Anterior cingulate cortex (tissue), 58 donors: ENCODE measurements at regions not wholly inside any gene's neighbourhood (a gene's known extent, or its start where the extent isn't known, plus 50 kb on each side); places are given as distances from the start of the nearest gene placed in this dataset.
A peak's percentile ranks its signal among the peaks of the same experiment; 100 is the strongest.

ENCODE experiments used
- DNase-seq, 58 donors: peaks; one replicate each; lab custom pipeline; 2025; lab: John Stamatoyannopoulos, UW

DNA sequence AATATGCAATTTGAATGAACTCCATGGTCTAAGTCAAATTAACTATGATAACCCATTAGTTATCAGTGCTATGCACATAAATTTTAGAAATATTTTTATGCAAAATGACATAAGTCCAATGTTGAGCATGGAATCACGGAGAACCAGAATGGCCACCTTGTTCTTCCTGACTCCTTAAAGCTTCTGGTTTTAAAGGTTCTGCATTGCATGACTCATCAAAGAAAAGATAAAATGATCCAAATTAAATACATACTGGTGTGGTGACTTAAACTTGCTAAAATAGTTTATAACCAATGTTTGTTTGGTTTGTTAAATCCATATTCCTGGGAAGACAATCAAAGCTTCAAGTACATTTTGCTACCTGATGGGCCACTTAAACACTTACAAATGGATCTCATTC lies 1146.9 kb upstream of the NRXN1 start:
- no peak for DNase-seq

DNA sequence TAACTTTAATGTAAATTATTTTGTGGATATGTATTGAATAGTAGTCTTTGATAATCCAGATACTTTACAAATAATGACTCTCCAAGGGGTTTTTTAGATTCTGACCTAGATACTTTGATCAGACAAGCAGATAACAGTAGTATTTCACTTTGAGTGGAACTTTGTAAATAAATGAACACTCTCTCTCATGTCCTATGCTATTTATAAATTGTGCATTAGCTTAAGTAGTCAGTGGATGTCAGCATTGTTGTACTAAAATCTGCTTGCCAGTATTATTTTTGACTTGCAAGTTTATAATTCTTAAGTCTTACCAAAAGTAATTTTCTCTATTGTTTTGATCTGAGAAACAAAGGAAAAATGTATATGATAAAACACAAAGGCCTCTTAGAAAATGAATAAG lies 1113.1 kb upstream of the NRXN1 start:
- no peak for DNase-seq

DNA sequence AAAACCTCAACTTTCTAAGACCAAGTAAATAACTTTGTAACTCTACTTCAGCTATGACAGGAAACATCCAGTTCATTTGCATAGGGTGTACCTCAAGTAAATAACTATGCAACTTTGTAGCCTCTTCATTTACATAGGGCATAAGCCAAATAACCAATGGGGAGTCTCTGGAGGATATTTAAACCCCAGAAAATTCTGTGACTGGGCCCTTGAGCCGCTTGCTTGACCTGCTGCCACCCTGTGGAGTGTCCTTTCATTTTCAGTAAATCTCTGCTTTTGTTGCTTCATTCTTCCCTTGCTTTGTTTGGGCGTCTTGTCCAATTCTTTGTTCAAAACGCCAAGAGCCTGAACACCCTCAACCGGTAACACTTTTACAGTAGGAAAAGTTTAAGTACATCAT lies 1112.7 kb upstream of the NRXN1 start:
- no peak for DNase-seq

DNA sequence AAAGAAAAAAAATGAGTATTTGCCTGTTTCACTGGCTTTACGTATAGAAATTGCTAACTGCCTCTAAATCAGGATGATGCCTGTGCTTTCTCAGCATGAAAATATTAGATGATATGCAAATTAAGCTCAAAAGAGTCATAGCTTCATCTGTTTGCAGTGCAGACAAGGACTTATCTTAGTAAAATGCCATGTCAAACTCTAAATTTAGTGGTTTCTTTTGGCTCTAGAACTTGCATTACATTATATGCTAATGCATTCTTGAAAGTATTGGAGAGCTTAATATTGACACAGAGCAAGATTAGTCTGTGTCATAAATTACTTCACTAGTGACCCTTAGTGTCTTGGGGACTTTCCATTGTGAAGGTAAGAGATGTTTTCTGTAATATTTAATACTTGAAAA lies 1109.1 kb upstream of the NRXN1 start:
- DNase-seq = no peak

DNA sequence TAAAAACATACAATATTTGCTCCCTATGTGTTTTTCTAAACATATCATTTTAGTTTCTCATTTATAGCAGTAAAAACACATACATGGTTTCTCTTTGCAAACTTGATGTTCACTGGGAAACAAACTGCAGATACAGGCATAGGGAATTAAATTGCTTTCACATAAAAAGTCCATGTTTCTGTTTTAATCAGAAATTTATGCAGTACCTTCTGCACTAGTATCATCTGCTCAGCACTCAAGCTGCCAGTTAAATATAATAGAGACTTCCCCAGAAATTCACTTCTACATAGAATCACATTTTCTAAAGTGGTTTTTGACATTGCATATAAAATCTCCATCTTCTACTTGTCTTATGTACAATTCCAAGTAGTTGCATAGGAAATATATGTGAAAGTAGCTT lies 1107.3 kb upstream of the NRXN1 start:
- no peak for DNase-seq

DNA sequence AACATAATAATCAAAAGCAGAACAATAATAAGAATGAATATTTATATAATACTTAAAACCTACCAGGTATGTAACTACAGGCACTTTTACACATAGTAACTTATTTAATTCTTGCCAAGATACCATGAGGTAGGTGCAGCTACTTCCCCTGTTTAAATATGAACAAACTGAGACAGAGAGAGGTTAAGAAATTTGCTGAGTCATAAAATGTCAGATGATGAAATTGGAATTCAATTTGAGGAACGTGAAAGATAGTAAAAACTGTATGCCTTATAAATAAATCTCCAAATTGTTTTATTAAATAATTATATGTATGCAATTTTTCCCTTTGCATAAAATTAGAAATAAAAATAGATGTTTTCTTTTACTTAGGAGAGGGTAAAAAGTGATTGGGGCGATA lies 1103.3 kb upstream of the NRXN1 start:
- no peak for DNase-seq

DNA sequence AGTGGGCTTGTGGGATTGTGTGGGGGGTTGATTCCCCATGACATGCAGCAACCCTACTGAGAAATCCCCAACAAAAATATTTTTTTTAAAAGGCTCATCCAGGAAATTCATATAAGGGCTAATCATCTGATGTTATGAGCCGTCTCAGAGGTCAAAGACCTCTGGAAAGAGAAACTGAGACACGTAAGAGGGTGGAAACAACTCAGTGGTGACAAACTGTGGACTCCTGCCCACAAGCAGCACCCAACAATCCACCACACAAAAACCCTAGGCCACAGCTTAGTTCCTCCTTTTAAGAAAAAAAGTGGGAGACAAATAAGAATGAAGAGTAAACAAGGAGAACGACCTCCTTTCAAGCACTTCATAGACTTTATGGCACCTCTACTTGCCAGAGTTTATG lies 1096.1 kb upstream of the NRXN1 start:
- DNase-seq = no peak

DNA sequence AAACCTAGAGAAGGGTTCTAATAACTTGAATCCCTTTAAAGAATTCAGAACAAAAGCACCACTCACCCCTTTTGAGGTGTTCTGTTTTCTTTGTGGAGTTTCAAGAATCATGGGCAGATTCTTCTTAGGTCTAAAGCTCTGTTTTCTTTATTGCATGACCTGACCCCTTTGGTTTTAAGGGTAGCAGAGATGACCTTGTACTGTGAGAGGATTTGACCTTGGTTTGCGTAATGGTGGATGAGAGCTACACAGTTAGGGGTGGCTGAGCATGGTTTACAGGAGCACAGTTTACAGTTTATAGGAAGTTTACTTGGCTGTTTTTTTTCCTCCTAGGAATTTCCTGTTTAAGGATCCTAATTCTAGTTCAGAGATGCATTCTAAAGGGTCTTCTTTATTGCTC lies 1095.6 kb upstream of the NRXN1 start:
- no peak for DNase-seq

DNA sequence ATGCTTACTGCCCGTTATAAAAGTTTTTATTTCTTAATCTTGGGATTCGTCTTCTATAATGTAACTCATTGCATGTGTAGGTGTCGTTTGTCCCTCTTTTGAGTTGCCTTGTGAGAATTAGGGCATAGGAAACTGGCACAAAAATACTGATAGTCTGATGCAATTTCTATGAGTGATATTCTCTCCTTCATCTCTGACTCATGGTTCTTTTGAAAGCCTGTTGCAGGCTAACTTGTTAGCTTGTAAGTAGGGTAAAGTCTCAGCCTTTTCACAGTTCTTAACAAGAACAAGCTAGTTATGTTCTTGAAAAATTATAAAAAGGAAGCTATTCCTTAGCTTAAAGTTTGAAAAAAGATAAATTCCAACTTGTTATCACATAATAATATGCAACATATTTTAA lies 1085.4 kb upstream of the NRXN1 start:
- no peak for DNase-seq

DNA sequence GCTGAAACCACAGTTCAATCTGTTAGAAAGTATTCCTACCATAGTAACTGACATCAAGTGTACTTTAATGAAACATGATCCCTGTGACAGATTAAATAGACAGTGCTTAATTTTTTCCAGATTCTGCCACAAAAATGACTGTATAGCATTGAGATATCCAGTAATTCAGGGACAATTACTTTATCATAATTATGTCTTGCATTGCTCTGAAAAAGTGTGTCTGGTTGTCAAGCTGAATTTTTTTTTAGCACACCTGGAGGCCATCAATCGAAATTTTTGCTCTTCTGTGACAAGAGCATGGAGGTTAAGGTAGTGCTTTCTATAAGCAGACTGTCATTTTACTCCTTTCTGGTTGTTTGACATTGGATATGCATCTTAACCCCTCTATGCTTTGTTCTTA lies 1083.8 kb upstream of the NRXN1 start:
- no peak for DNase-seq

DNA sequence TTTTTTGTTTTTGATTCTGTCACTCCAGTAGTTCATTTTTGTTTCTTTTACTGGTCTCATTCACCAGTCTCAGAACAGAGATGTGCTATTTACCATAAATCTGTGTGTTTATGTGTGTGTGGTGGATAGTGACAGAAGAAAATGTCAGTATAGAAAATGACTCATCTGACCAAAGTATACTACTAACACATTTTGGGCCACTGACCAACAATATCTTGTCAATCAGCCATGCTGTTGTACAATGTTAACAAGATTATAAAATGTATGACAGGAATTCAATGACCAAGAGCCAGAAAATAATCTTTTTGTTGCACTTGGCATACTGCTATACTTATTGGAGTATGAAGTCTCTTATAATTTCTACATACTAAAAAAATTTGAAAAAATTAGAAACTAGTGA lies 1081.4 kb upstream of the NRXN1 start:
- DNase-seq = no peak

DNA sequence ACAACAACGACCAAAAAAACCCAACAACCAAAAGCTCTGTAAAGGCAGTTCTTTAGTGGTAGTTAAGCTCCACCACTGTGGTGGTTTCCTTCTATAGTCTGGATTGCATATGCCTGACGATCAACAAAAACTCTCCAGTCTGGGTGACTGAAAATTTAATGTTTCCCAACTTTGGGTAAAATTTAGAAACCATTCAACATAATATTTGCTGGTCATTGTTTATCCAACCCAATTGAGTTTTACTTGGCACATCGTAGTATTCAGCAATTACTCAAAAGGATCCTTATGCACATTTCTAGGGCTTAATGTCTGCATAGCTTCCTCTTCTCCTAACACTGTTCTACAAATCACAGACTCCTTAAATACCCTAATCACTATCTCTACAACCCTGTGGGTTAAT lies 1080.2 kb upstream of the NRXN1 start:
- DNase-seq = no peak

DNA sequence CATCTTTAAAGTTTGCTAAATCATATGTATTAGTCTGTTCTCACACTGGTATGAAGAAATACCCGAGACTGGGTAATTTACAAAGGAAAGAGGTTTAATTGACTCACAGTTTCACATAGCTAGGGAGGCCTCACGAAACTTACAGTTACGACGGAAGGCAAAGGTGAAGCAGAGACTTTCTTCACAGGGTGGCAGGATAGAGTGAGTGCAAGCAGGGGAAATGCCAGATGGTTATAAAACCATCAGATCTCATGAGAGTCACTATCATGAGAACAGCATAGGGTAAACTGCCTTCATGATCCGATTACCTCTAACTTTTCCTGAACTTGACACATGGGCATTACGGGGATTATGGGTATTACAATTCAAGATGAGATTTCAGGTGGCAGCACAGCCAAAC lies 1075.2 kb upstream of the NRXN1 start:
- DNase-seq = no peak

DNA sequence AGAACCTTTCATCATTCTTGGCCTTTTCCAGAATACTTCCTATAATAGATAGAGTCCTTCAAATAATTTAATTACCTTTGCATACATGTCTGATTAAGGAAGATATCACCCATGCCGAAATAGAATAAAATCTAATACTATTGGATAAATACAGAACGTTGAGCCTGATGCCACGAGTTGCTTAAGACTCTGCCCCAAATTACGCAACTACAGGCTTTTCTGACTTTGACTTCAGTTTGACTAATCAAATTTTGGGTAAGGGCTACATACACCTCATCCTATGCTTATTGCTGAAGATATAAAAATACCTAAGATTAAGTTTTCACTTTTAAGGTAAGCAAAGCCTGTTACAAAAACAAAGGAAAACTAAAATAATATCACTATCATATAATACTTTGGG lies 1065.1 kb upstream of the NRXN1 start:
- DNase-seq = no peak

DNA sequence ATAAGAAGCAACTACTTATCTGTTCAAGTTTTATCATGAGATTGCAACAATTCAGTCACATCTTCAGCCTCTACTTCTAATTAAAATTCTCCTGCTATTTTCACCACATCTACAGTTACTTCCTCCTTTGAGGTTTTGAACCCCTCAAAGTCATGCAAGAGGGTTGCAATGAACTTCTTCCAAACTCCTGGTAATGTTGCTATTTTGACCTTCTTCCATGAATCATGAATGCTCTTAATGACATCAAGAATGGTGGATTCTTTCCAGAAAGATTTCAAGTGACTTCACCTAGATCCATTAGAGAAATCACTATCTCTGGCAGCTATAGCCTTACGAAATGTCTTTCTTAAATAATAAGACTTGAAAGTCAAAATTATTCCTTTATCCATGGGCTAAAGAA lies 1052.8 kb upstream of the NRXN1 start:
- no peak for DNase-seq

DNA sequence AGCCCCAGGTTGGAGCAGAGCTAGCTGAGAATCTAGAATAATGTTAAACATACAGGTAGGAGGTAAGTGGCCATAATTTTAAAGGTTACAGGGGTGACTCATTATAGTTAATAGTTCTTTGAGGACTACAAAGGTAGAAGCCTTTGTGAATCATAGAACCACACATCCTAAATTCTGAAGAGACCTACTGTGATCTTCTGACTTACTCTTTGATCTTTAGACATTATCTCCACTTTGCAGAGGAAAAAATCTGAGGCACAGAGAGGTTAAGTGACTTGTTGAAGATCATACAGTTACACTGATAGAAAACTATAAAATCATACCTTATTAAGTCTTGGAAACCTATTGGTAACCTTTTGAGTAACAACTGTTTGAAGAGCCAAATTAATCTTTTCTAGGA lies 1051.3 kb upstream of the NRXN1 start:
- no peak for DNase-seq

DNA sequence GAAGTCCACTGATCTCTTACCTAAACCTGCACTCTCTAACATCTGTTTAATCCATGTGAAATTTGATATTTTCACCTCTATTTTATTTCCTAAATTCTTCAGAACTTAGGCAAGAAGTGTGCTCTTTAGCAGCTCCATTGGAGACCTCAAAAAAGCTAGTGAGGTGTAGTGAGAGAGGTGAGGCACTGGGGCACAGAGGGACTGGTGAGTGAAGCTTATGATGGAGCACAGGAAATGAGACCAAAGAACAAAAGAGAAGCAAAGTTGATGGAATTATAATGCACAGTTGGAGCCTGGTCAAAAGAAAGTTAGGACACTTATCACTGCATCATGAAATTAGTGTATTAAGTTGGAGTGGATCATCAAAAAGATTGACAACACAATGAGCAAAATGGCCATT lies 1050.7 kb upstream of the NRXN1 start:
- no peak for DNase-seq

DNA sequence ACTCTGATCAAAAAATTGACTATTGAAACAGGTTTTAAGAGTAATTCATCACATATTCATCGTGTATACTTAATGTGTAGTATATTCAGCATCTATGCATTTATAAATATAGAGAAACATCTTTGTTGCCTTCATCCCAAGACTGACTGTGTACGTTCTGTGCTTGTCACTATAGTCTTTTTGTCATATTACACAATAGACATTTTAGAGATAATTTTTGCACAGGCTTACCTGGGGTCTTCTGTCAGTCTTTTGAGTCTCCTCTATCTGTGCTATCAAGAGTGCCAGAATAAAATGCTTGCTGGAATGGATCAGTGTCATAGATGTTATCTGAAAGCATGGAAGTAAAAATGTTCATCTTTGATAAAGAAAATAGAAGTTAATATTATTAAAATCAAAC lies 1047.7 kb upstream of the NRXN1 start:
- no peak for DNase-seq

DNA sequence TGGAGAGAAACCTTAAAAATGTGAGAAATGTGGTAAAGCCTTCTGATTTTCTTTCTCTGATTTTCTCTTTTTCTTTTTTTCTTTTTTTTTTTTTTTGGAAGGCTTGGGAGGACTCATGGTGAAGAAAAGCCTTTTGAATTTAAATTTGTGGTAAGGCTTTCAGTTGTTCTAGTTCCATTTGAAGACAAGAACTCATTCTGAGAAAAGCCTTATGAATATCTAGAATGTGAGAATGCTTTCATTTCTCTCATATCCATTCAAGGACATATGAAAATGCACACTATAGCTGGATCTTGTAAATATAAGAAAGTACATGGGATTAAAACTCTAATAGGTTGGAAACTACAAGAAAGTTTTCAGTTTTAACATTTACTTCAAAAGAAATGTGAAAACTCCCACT lies 1045.2 kb upstream of the NRXN1 start:
- no peak for DNase-seq

DNA sequence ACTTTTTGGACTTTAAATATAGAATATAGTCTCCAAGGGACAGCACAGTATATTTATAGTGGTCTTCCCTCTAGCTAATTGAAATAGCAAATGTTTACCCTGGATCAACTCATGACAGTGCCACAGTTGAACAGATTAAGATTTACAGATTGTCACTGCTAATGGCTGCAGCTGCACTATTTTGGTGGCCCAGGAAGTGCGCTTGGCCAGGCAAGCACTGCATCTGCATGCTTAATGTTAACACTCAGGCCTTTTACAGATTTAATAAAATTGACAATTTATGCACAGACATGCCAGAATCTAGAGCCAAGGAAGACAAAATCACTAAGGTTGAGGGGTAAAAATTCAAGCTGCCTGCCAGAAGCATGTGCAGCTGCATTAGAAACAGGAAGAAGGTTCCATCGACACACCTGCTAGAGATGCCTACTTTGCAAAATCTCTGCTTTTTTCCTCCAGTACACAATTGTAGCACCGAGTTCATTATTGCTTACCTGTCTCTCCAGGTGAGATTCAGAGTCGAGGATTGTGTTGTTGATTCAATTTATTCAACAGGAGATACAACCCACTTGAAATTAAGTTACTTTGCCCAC lies 1042.3 kb upstream of the NRXN1 start:
- peak in 1 of 58 donors; percentile 2 for DNase-seq

DNA sequence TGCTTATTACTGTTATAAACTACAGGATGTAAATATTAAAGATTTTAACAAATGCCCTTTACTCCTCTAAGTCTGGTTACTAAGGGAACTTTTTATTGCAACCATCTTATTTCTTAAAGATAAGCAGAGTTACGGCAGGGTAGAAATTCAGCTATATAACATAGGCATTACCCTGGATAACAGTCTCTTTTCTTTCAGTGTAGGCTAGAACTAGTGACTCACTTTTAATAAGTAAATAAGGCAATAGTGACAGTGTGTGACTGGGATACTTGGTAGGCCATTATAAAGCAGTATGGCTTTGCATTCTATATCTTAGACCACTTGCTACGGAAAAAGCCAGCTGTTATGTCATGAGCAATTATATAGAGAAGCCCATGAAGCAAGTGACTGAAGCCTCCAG lies 1041.0 kb upstream of the NRXN1 start:
- no peak for DNase-seq

DNA sequence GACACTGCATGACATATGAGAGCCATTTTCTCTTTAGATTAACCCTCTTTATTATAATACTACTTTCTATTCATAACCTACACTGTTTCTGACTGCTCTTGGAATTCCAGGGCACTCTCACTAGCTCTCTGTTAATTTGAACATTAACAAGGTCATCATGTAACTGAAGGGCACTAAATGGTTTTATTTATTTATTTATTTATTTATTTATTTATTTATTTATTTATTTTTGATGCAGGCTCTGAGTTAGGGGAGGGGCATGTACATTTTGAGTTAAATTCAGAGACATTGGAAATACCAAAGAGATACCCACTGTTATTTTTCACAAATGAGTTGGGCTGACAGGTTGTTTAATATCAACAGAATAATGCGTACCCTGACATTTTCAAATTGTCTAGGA lies 1038.7 kb upstream of the NRXN1 start:
- no peak for DNase-seq

DNA sequence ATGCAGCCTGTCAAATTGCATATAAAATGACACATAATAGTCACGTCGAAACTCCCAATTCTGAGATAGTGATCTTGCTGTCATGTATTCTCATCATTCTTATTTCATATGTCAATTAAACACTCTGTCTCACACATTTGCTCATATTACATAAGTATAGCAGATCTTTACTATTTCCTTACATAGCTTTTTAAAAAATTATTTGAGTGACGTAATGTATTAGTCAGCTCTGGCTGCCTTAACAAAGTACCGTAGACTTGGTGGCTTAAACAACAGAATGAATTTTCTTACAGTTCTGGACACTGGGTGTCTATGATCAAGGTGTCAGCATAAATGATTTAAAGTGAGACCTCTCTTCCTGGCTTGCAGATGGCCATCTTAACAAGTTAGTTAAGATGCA lies 1032.3 kb upstream of the NRXN1 start:
- no peak for DNase-seq

DNA sequence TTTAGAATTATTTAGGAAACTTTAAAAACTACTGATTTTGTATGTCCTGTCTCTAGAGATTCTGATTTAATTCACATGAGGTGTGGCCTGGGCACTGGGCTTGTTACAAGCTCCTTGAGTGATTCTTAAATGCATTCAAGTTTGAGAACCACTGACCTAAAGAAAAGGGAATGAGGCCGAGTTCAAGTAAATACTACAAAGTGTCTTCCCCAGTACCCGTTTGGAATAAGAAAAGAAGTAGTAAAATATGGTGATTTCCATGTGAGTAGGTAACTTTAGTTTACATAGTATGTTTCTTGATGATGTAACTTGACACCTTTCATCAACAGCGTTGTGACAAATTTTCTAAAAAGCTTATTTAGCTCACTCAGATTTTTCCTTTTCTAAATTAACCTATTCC lies 1022.9 kb upstream of the NRXN1 start:
- no peak for DNase-seq
